Fibroblast of mammary gland (primary cell): ENCODE measurements at regions not wholly inside any gene's neighbourhood (a gene's known extent, or its start where the extent isn't known, plus 50 kb on each side); places are given as distances from the start of the nearest gene placed in this dataset.

Source experiments
- DNase-seq: peaks from one replicate; pipeline ENCODE4 v3.0.0-alpha.2; 2010; ENCODE audit warnings: low read depth
- H3K4me3 ChIP-seq: 2 replicates; pipeline ENCODE4 v1.5.1; 2011; ENCODE audit warnings: low read depth, mild to moderate bottlenecking, low read length, moderate library complexity; ENCODE audit not compliant: control insufficient read depth
- TF ChIP-seq, protein P1 (sequence below): conservative IDR thresholded peaks from 2 replicates; pipeline ENCODE4 v1.5.1; 2011; ENCODE audit warnings: low read depth, low read length, inconsistent platforms; ENCODE audit not compliant: control insufficient read depth, insufficient read depth

DNA sequence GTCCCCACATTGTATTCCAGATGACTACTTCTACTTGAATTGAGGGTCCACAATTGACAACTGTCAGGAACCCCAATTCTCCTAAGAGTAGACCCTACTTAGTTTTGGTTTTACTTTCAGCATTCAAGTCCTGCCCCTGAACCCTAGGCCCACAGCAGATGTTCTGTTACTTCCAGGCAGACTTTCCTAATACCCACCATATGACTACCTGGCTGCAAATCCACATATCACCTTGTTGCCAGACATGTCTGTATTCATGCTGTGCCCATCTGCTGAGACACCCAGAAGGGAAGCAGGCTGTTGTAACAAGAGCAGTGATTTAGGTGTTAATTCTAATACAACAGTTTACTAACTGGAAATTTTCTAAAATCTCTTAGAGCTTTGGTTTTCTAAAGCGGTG, 235.1 kb upstream of the CCDC54 start:
- TF ChIP-seq, protein P1, sequence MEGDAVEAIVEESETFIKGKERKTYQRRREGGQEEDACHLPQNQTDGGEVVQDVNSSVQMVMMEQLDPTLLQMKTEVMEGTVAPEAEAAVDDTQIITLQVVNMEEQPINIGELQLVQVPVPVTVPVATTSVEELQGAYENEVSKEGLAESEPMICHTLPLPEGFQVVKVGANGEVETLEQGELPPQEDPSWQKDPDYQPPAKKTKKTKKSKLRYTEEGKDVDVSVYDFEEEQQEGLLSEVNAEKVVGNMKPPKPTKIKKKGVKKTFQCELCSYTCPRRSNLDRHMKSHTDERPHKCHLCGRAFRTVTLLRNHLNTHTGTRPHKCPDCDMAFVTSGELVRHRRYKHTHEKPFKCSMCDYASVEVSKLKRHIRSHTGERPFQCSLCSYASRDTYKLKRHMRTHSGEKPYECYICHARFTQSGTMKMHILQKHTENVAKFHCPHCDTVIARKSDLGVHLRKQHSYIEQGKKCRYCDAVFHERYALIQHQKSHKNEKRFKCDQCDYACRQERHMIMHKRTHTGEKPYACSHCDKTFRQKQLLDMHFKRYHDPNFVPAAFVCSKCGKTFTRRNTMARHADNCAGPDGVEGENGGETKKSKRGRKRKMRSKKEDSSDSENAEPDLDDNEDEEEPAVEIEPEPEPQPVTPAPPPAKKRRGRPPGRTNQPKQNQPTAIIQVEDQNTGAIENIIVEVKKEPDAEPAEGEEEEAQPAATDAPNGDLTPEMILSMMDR: no peak
- no peak for DNase-seq
- H3K4me3 ChIP-seq: no peak overlapping the region

DNA sequence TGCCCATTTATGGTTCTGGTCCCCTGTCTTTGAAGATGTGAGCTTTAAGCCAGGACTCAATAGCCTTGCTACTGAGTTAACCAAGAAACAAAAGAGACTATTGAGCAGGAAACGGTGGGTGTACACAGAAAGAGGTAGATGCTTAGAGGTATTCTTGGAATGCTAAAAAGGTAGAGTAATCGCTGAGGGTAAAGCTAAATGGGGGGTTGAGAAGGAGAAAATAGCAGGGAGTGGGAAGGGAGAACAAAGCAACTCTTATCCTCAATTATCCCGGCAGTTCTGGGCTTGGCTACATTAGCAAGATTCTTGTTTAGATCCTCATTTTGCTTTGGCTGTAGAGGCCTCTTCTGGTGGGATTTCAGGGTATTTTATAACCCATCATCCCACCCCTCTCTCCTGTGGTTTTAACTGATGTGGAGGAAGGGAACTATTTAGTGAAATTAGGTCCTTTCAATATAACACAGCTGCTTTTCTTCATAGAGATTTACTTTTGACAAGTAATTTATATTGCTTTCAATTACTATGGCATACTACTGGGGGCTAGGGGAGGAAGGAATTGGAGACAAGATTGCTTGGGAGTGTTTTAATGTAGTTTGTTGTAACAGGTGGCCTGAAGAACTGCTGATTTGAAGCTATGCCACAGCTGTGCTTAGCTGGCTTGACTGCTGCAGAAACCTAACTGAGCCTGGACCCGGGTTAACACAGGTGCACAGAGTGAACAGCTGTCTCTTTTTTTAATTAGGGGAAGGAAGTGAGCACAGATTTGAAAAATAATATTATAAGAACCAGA, 234.3 kb upstream of the CCDC54 start:
- H3K4me3 ChIP-seq: no peak overlapping the region
- TF ChIP-seq, protein P1: no peak
- no peak for DNase-seq

DNA sequence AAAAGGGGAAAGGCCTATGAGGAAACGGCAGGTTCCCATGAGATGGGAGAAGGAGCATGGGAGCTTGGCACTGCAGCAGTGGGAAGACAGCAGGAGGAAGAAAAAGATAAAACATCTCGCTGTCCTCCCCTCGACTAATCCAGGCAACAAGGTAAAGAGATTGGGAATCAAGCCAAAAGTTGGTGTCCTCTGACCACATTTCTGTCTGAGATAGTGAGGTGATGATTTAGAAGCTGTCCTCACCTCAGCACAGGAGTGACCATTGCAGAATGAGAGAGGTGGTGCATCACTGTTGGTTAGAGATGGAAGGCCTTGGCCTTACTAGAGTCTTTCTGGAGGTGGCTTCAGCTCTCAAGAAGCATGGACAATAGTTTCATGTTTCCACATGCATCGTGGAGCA, 226.6 kb upstream of the CCDC54 start:
- TF ChIP-seq, protein P1: no peak
- no peak for DNase-seq
- H3K4me3 ChIP-seq: no peak overlapping the region

DNA sequence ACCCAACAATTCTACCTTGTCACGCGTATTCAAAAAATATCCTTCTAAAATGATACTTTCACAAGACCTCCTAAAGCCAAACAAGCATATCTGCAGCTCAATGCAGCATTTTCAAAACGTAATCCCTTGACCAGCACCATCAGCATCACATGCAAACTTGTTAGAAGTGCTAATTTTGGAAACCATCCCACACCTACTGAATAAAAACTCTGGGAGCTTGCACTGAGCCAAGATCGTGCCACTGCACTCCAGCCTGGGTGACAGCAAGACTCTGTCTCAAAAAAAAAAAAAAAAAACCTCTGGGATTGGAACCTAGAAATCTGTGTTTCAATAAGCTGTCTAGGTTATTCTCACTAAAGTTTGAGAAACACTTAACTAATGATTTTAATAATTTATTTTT, 223.3 kb upstream of the CCDC54 start:
- DNase-seq: no peak
- H3K4me3 ChIP-seq: no peak overlapping the region
- TF ChIP-seq, protein P1: no peak

DNA sequence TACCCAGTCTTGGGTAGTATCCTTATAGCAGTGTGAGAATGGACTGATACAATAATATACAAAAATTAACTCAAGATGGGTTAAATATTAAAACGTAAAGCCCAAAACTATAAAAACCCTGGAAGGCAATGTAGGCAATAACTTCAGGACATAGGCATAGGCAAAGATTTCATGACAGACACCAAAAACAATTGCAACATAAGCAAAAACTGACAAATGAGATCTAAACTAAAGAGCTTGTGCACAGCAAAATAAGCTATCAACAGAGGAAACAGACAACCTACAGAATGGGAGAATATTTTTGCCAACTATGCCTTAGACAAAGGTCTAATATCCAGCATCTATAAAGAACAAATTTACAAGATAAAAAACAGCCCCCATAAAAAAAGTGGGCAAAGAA, 204.8 kb upstream of the CCDC54 start:
- H3K4me3 ChIP-seq: no peak overlapping the region
- TF ChIP-seq, protein P1: no peak

DNA sequence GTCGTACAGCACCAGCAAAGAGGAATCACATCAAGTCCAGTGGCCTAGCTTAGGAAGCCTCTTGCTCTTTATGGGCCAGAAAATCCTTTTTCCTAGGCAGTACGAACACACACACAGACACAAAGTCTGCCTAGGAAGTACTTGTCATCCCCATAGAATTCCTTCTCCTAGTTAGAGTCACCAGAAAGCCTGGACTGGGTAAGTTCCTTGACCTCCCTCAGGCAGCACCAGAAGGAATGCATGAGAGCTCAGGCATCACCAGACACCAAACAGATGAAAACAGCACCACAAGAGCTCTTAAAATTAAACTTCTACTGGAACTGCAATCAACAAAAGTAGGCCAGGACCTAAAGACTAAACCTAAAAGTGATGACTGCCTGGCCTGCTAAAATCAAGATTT, 192.9 kb upstream of the CCDC54 start:
- no peak for DNase-seq
- H3K4me3 ChIP-seq: no peak overlapping the region
- TF ChIP-seq, protein P1: no peak

More for the DNA sequence above, 204.8 kb upstream of the CCDC54 start:
- DNase-seq: no peak
